HL-60/S4 (cell line): ENCODE measurements at regions not wholly inside any gene's neighbourhood (a gene's known extent, or its start where the extent isn't known, plus 50 kb on each side); places are given as distances from the start of the nearest gene placed in this dataset.

Experiments used
- in situ Hi-C: fragments of 300-500 bp; cut with MboI; formaldehyde crosslinking; loops from 2 replicates; pipeline ENCODE4 v1.14.3; 2022; ENCODE audit warnings: low sequenced_read_pairs

DNA sequence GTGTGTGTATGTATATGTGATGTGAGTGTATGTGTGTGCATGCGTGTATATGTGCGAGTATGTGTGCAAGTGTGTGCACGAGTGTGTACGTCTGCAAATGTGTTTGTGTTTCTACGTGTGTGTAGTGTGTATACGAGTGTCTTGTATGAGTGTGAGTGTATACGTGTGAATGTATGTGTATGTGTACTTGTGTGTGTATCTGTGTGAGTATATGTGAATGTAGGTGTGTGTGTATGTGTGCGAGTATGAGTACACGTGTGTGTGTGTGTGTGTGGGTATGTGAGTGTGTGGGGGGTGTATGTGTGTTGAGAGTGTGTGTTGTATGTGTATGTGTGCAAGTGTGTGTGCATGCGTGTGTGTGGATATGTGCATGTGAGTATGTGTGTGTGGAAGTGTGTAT is 602.0 kb upstream of the CDH4 start:
- in situ Hi-C loops: no loop called here

DNA sequence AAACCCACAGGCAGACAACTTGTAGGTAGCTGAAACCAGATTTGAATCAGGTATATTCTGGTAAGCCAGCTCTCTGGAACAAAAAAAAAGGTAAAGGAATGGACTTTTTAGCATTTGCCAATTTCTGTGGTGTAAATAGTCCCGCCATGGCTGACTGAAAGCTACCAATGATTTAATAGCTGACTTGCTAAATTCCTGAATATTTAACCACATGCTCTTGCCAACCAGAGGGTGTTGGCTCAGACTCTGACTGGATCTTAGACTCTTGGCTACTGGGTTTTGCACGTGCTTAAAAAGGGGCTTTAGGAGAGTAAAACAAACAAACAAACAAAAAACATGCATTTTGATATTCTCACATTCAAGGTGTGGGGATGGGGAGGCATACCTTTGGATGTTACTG is 600.0 kb upstream of the CDH4 start:
- in situ Hi-C loops: no loop called here

DNA sequence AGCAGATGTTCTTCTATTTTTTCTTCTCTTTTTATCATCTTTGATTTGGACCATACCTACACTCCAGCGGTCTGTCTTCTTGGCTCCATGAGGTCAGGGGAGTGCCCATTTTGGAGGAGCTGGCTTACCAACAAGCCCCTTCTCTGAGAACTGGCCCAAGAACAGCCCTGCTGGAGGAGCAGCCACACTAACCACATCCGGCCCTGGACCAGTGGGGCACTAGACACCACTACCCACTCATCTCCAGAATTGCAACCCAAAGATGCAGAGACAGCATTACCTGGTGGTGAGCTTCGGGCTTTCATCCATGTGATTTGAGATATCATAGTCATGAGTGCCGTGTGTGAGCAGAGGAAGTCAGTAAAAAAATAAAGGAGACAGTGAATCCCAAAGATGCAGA is 599.4 kb upstream of the CDH4 start:
- in situ Hi-C loops: no loop called here

DNA sequence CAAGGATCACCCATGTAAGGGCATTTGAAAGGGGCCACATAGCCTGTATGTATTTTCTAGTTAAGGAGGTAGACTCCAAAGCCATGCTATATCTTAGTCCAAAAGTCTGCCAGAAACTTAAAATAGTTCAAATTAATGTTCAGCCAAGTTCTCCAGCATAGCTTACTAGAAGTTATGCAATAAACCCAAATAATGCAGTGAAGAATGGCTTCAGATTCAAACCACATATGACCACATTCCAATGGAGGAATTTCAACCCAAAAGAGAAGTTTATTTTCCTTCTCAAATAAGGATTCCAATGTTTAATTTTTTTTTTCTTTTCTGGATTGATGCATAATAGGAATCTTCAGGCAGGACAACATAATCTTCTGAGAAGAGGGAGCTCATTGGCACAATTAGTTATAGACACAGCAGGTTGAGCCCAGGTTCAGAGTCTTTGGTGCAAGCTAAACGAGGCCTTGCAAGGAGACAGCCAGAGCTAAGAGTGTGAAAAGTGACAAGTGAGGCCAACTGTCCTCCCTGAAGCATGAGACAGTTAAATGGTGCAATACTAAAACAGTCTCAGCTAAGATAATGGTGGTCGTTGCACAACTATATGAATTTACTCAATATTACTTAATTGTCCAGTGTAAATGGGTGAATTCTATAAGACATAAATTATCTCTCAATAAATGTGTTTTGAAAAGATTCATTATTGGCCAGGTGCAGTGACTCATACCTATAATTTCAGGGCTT is 598.8 kb upstream of the CDH4 start:
- in situ Hi-C loops: no loop called here

DNA sequence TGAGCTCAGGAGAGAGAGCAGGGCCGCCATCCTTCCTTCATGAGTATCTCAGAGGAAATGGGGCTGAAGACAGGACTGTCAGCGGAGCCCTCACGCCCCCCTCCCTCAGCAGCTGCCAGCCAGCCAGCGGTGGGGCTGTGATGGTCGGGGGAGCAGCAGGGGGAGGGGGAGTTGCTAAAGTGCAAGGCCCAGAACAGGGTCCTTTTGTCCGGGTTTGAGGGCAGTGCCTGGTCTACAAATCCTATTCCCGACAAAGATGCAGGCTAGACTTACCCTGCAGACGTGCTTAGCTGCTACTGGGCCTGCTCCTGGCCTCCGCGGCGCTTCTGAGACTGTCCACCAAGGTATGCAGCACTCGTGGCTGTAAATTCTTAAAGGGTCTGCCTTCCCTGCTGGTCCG is 593.4 kb upstream of the CDH4 start:
- in situ Hi-C loops: no loop called here

DNA sequence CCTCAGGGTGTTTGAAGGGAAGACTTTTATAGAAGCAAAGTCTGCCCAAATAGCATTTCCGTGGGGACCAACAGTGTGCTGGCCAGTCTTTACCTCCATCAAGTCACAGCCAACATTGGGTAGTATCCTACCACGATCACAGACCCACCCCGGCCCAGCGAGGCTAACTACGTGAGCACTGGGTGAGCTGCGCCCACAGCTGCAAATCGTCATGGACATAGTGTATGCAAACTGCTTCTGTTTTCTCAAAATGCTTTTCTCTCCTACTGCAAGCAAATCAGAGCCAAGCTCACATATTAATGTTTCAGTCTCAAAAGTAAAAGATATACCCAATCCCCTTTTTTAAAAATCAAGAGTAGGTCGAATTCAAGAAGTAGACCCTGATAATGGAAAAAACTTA is 592.8 kb upstream of the CDH4 start:
- in situ Hi-C loops: no loop called here

DNA sequence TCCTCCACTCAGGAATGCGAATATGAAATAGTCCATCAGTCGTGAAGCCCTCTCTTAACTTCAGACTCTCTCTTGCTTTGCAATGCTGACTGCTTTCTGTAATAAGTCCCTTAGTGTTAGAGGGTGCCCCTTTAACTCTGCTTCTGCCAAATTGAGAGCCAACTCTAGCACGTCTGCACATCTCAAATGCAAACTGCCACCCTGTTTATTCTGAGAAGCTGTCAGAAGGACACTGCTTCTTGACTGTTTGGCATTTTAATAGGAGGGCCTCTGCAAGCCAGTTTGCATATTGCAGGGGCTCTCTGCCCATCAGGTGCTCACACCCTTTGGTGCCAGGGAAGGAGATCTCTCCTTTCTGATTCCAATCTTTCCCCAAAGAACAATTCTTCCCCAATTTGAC is 589.8 kb upstream of the CDH4 start:
- in situ Hi-C loops: no loop called here

DNA sequence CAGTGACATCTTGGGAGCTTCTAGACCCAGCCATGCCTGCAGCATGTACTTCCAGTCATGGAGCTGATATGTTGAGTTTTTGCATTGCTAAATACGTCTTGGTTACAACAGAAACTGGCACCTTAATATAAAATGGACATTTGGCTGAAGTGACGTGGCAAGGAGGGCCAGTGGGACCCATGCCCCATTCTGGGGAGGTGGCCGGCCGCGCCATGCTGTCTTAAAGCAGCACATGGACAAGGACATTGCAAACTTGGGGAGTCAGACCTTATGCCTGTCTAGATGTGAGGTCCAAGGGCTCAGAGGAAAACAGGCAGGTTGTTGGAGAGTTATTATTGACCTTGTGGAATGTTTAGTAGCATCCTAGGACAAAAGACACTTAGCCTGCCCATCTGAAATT is 588.0 kb upstream of the CDH4 start:
- in situ Hi-C loops: no loop called here

DNA sequence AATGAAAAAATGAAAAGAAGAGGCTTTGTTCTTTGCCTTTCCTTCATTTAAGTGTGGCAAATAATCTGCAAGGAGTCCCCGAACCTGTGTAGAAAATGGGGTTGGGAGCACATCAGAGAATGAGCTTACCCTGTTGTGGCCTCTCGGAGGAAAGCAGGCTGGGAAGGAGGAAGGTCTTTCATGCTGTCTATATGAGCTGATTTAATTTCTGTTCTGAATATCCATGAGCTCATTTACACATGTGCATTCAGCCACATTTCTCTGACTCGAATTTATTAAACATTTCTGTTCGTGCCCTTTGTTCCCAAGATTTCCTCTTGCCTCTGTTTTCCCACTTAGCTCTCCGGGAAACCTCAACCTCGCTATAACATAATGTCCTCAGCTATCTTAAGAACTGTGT is 584.4 kb upstream of the CDH4 start:
- in situ Hi-C loops: no loop called here

DNA sequence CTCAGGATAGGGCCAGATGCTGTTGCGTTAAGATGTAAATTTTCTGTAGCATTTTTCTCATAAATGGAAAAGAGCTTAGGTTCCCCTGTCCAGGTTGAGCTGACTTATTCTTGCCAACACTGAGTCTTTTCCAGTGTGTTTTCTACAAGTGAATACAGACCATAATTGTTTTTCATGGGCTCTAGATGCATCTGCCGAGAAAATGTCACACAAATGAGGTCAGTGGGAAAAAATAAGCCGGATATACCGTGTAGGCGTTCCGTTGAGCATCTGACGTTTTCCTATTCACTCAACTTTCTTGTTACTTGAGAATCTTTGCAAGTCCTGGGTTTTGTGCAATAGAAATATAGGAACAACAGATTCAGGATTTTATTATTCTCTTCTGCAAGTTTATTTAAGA is 582.9 kb upstream of the CDH4 start:
- in situ Hi-C loops: no loop called here

DNA sequence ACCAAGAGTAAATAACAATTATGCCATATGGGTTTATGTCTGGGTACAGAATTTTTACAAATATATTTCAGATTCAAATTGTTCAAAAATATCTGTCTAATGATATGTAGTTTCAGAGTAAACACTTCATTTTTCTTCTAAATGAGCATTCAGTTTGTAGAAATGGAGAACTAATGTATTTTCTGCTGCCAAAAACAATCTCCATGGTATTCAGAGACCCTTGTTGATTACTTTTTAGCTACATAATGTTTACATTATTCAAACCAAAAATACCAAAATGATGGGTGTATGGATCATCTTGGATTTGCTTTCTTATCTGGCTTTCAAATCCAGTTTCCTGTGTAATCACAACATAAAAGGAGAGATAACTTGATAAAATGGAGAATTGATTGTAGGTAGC is 576.0 kb upstream of the CDH4 start:
- in situ Hi-C loops: no loop called here

DNA sequence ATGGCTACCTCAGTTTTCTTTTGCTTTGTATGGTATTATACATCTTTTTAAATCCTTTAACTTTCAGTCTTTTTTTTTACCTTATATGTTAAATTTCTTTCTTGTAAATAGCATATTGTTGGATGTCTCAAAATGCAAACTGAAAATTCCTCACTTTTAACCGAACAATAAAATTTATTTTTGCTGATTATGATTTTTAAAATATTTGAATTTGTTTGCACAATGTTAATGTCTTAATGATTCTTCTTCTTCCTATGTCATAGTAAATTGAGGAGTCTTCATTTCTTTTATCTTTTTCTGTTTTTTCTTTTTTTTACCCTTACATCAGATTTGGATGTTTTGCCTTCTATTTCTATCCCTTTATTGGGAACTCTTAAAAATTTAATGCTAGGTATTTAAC is 574.2 kb upstream of the CDH4 start:
- in situ Hi-C loops: no loop called here

DNA sequence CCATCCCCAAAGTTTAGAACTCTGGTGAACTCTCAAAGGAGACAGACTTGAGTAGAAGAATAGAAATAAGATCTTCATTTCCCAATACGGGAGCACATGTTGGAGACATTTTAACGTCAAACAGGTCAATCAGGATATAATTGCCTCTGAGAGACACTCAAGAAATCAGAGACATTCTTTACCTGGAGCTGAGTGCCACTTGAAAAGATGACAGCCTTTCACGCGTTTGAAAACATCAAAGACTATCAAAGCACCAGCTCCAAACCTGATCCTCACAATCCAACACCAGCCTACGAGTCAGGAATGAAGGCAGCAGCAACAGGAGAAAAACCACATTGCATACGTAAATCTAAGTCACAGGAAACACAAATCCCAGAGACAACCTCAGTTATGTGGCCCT is 571.5 kb upstream of the CDH4 start:
- in situ Hi-C loops: no loop called here

DNA sequence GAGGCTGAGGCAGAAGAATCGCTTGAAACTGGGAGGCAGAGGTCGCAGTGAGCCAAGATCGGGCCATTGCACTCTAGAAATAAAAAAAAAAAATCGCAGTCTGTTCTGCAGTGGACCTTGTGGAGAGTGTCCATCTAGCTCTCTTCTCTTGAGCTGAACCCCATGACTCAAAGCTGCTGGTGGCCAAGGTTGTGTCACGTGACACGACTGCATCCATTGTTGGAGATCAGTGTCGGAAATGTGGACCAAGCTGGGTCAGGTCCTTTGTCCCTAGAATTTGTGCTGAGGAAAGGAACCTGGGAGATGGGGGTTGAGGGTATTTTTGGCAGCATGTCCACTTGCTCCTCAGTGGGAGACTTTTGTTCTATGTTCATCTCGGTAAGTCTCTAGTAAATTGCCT is 564.8 kb upstream of the CDH4 start:
- in situ Hi-C loops: no loop called here

DNA sequence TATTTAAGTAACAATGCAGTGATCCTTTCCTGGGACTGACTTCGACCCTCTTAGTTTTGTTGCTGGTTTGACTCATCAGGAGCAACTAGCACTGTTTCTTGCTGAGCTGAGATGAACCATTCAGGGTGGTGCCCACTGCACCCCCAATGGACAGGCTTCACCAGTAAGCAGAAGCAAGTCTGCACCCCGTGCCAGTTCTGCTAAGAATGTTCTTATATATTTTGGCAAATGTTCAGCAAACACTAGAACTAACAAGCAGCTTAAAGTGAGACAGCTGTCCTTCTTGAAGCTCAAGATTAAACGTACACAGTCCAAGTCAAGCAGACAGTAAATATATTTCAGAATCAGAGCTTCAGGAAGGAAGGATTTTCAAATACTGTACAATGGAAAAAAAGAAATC is 561.3 kb upstream of the CDH4 start:
- in situ Hi-C loops: no loop called here

DNA sequence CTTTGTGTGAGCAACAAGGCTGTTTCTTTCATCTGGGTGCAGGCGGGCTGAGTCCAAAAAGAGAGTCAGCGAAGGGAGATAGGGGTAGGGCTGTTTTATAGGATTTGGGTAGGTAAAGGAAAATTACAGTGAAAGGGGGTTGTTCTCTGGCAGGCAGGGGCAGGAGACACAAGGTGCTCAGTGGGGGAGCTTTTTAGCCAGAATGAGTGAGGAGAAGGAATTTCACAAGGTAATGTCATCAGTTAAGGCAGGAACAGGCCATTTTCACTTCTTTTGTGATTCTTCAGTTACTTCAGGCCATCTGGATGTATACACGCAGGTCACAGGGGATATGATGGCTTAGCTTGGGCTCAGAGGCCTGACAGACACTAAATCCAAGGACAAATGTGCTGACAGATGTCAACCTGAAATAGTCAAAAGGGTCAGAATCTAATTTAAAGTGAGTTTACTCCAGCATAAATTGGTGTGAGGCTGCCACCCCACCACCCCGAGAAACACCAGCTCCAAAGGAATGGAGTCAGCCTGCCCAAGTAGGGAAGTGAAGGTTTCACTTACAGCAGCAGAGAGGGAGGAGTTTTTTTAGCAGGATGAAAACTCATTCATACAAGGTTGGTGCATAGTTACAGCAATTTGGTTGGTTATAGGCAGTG is 560.0 kb upstream of the CDH4 start:
- in situ Hi-C loops: no loop called here

DNA sequence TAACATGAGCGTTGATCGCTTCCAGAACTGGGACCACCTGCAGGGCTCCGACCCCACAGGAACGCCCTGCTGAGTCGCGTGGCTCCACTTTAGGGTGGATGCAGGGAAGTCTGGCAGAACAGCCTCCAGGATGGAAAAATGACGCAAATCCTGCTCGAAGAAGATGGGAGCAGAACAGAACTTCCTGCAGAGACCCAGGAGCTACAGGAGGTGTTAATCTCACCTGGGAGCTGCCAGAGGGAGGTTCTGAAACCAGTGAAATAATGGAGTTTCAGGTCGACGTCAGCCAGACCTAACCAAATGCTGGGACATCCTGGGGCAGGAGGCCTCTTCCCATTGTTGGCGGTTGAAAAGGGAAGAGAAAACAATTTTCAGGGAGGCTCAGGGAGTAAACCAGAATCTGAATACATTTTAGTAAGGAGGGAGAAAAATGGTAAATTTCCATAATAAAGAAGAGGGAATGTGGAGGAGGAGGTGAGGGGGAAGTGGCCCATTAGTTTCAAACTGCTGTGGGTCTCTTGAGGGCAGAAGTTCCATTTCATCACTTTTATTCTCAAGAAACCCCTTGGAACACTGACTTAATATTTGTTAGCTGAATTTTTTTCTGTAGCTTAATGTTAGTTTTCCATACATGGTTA is 558.4 kb upstream of the CDH4 start:
- in situ Hi-C loops: no loop called here

DNA sequence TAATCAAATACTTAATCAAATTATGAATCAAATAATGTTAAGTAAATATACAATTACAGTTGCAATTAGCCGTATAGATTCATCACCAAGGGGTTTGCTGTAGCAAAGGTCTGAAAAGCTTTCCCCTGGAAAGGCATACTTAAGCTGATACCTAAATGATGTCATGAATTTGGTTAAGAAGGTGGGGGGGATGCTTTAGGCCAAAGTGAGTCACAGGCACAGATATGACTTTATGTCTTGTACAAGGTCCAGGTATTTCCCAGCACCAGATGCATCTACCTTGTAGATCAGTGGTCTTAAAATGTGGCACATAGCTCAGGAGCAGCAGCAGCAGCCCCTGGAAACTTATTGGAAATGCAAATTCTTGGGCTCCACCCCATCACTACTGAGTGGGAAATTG is 557.3 kb upstream of the CDH4 start:
- in situ Hi-C loops: no loop called here

DNA sequence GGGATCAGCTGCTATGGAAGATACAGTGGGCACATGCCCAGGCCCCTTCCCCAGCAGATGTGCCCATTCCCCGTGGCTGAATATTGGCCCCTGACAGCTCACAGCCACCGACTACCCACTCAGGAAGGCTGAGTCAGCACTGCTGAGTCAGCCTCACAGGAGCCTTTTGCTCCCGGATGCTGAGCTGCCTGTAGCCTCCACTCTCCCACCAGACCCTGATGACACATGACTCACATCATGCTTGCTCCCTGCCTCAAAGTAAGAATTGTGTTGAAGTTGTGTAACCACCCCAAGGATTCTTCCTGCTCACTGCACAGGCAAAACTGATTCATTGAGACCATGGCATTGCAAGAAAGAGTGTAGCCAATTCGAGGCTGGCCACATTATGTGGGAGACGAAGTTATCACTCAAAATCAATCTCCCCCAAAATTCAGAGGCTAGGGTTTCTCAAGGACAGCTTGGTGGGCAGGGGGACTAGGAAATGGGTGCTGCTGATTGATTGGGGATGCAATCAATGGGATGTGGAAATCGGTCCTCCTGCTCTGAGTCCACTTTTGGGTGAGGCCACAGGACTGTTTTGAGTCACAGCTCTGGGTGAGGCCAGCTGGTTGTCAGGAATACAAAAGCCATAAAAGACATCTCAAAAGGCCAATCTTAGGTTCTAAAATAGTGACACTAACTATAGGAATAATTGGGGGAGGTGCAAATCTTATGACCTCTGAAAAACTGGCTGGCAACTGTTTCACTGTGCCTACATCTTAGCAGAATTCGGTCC is 556.6 kb upstream of the CDH4 start:
- in situ Hi-C loops: no loop called here

DNA sequence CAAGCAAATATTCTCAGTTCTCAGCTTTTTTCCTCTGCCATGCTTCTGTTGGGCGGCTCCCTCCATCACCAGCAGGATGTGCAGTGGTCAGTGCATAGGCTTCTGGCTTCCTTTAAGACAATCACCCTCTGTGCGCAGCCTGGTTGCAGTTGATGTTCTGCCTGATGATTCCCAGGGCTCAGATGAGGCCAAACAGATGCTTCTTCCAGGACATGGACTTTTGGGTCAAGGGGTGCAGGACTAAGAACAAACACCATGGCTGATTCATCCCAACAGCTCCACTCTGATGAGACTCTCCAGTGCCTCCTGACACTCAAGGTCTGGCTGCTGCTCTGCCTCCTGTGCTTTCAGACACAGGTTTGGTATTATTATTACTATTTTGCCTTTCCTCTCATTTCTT is 554.8 kb upstream of the CDH4 start:
- in situ Hi-C loops: no loop called here

DNA sequence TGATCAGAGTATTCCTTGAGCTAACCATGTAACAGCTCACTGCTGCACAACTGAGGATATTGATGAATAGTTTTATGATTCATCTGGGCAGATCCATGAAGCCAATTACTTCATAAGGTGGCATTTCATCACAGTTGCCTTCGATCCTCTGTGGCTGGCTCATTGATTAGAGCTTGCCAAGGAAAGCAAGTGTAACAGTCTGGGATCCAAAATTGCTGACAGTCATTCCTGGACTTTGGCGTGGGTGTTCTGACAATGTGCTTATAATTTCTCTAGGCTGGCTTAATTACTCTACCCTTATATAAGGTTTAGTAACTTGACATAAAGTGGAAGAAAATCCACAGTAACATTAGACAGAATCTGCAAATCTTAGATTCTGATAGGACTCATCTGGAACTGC is 551.3 kb upstream of the CDH4 start:
- in situ Hi-C loops: no loop called here

DNA sequence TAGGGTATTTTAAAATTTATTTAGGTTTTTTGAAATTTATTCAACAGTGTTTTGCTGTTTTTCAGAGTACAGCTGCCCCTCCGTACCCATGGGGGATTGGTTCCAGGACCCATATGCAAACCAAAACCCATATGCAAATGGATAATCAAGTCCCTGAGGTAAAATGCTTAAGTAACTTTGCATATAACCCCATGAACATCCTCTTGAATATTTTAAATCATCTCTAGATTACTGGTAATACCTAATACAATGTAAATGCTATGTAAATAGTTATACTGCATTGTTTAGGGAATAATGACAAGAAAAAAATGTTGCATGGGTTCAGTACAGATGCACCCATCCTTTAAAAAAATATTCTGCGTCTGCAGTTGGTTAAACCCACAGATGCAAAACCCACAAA is 547.9 kb upstream of the CDH4 start:
- in situ Hi-C loops: no loop called here
